Thyroid gland (tissue), 4 donors: ENCODE measurements at regions not wholly inside any gene's neighbourhood (a gene's known extent, or its start where the extent isn't known, plus 50 kb on each side); places are given as distances from the start of the nearest gene placed in this dataset.

Experiments used
- DNase-seq, 2 donors: peaks; one replicate each; pipeline ENCODE4 v3.0.0-alpha.2; 2019
- H3K27ac ChIP-seq, 3 donors: fragments of 200-600 bp; sonication (generic); 1 replicate in 2 of 3; 2 replicates in 1 of 3; pipeline ENCODE4 v1.5.1; 2016 to 2019; ENCODE audit warnings: mild to moderate bottlenecking in 1 of 3, moderate library complexity in 1 of 3
- H3K27me3 ChIP-seq: fragments of 200-600 bp; sonication (generic); one replicate; pipeline ENCODE4 v1.5.1; 2019
- H3K36me3 ChIP-seq, 2 donors: fragments of 200-600 bp; sonication (generic); one replicate each; pipeline ENCODE4 v1.5.1; 2016 to 2019
- H3K4me1 ChIP-seq, 2 donors: fragments of 200-600 bp; sonication (generic); one replicate each; pipeline ENCODE4 v1.5.1; 2017 to 2019
- H3K4me3 ChIP-seq, 3 donors: fragments of 200-600 bp; sonication (generic); replicated peaks in 1 of 3; 1 replicate in 2 of 3; 2 replicates in 1 of 3; pipeline ENCODE4 v1.5.1; 2016; ENCODE audit warnings: mild to moderate bottlenecking in 1 of 3
- H3K9me3 ChIP-seq: fragments of 200-600 bp; sonication (generic); one replicate; pipeline ENCODE4 v1.5.1; 2017
- CTCF ChIP-seq, 6 experiments: fragments of 200-600 bp in 3 of 6; fragments of 450-650 bp in 3 of 6; sonication (generic) in 3 of 6; IDR thresholded peaks; one replicate each; pipeline ENCODE4 v1.5.1; 2016 to 2019; ENCODE audit warnings: antibody characterized with exemption in 6 of 6, mild to moderate bottlenecking in 2 of 6, inconsistent platforms in 1 of 6, moderate library complexity in 1 of 6
- POLR2A ChIP-seq, 2 donors: fragments of 450-650 bp; IDR thresholded peaks; one replicate each; pipeline ENCODE4 v1.6.1; 2017; ENCODE audit warnings: antibody characterized with exemption in 2 of 2, mild to moderate bottlenecking in 2 of 2, moderate library complexity in 1 of 2
- WGBS, 2 donors: methylation state at CpG; one replicate each; pipeline ENCODE4 v1.1.5; 2017; 5-methylcytosine and 5-hydroxymethylcytosine counted together
- intact Hi-C: fragments of 100-400 bp; cut with DNase I; formaldehyde crosslinking; loops from one replicate; pipeline ENCODE4 v1.15.1; 2023

GRCh38 chr13:87094646-87095045 lies 576.5 kb upstream of the SLITRK5 start:
- Histone ChIP-seq H3K36me3 (no peaks in the 10 kb centered on the region), H3K4me1 (no peaks in the 10 kb centered on the region), H3K9me3 (no peaks in the 10 kb centered on the region), H3K4me3 (no peak overlapping the region), H3K27ac (no peak overlapping the region), H3K27me3 (no peaks in the 10 kb centered on the region)
- no peak for DNase-seq
- TF ChIP-seq POLR2A (IDR thresholded peaks at IDR 0.05) (no peak), CTCF (IDR thresholded peaks at IDR 0.05) (no peak)
- intact Hi-C loops, result no loop called here
- WGBS, 2 donors, result 5 to 12% methylated on average over 3 of the region's 3 CpGs

GRCh38 chr13:87100431-87100830 lies 570.7 kb upstream of the SLITRK5 start:
- Histone ChIP-seq H3K27me3 (no peaks in the 10 kb centered on the region), H3K9me3 (no peaks in the 10 kb centered on the region), H3K4me3 (no peak overlapping the region), H3K36me3 (no peaks in the 10 kb centered on the region), H3K4me1 (no peaks in the 10 kb centered on the region), H3K27ac (no peak overlapping the region)
- intact Hi-C loops, result no loop called here
- WGBS, 2 donors, result 83 to 89% methylated on average over 5 of the region's 5 CpGs
- TF ChIP-seq CTCF (IDR thresholded peaks at IDR 0.05), result no peak
- no peak for TF ChIP-seq POLR2A (IDR thresholded peaks at IDR 0.05)
- DNase-seq, result no peak

- no peaks in the 10 kb centered on the region for H3K4me1 ChIP-seq
- TF ChIP-seq CTCF (IDR thresholded peaks at IDR 0.05) (no peak), POLR2A (IDR thresholded peaks at IDR 0.05) (no peak)
- WGBS, 2 donors, result 78 to 85% methylated on average over 2 of the region's 2 CpGs
- H3K27me3 ChIP-seq, result no peaks in the 10 kb centered on the region
- intact Hi-C loops, result no loop called here
- H3K27ac ChIP-seq, result no peak overlapping the region
- DNase-seq, result no peak
- no peaks in the 10 kb centered on the region for H3K9me3 ChIP-seq
- no peaks in the 10 kb centered on the region for H3K36me3 ChIP-seq
- H3K4me3 ChIP-seq, result no peak overlapping the region
Measured at GRCh38 chr13:87107651-87108050, 563.5 kb upstream of the SLITRK5 start.

GRCh38 chr13:87120476-87120875 lies 550.7 kb upstream of the SLITRK5 start:
- Histone ChIP-seq H3K27ac (no peak overlapping the region), H3K36me3 (no peaks in the 10 kb centered on the region), H3K4me3 (no peak overlapping the region), H3K27me3 (no peaks in the 10 kb centered on the region), H3K9me3 (no peaks in the 10 kb centered on the region), H3K4me1 (peaks cover 0 to 4% of the 10 kb centered on the region in 2 donors)
- 57 to 69% methylated on average over 2 of the region's 2 CpGs for WGBS, 2 donors
- DNase-seq, result no peak
- TF ChIP-seq POLR2A (IDR thresholded peaks at IDR 0.05) (no peak), CTCF (IDR thresholded peaks at IDR 0.05) (no peak)
- intact Hi-C loops, result no loop called here

GRCh38 chr13:87122551-87122950 lies 548.6 kb upstream of the SLITRK5 start:
- H3K4me1 ChIP-seq, result peaks cover 0 to 4% of the 10 kb centered on the region in 2 donors
- no peak overlapping the region for H3K27ac ChIP-seq
- no peak for TF ChIP-seq POLR2A (IDR thresholded peaks at IDR 0.05)
- TF ChIP-seq CTCF (IDR thresholded peaks at IDR 0.05), result no peak
- no peaks in the 10 kb centered on the region for H3K9me3 ChIP-seq
- intact Hi-C loops, result no loop called here
- no peaks in the 10 kb centered on the region for H3K36me3 ChIP-seq
- DNase-seq, result no peak
- H3K4me3 ChIP-seq, result no peak overlapping the region
- no peaks in the 10 kb centered on the region for H3K27me3 ChIP-seq
